Amniotic epithelial cell (primary cell): ENCODE measurements at regions not wholly inside any gene's neighbourhood (a gene's known extent, or its start where the extent isn't known, plus 50 kb on each side); places are given as distances from the start of the nearest gene placed in this dataset.
"Not testable (repeated sequence)": the region's sequence is repeated elsewhere in the genome, so short reads cannot be mapped to it uniquely, and the experiment has no call there.

Experiments
- DNase-seq: peaks from one replicate; pipeline ENCODE4 v3.0.0-alpha.2; 2010; ENCODE audit warnings: low read depth

DNA sequence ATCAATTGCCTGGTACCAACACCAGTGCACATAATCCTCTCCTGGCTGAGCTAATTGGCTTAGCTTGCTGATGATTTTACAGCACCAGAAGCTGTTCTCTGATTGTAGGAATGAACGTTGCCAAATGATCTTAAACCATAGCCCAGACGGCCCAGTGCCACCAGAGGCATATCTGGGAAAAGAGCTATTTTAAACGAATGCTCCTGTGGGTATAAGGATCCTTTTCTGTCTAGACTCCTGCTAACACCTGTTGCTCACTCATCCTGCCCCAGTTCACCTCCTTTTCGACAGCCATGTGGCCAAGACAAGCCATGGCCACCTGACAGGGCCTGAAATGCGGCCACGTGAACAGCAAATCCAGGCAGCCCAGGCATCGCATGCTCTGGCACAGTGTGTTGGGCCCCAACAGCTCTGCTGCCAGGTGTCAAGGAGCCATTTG lies 289.9 kb upstream of the SLC30A5 start:
- DNase-seq = no peak

DNA sequence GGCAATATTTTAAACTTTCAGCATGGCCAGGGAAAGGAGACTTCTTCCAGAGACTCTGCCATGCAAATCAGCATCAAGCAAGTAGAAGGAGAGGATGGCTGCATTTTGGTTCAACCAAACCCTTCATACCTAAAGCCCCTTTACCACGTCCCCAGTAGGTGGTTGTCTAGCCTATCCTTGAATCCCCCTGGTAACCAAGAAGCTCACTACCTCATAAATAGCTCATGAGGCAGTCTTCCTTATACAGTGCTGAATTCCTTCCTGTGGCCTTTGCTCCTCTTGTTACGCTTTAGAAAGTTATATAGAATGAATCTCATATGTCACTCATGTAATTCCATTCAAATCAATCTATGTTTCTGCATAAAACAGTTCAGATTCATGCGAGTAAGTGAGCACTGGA lies 289.5 kb upstream of the SLC30A5 start:
- no peak for DNase-seq

DNA sequence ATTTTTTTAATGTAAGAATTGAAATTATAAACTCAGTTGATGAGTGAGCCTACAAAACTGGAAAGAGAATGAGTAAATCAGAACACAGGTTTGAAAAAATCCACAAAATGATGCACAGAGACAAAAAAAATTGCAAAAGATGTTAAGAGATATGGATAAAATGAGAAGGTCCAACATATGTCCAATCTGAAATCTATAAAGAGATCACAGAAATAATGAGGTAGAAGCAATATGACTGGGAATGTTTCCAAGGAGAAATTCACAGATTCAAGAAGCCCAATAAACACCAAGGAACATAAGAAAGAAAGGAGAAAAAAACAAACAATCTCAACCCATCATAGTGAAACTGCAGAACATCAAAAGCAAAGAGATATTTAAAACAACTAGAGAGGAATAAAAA lies 288.4 kb upstream of the SLC30A5 start:
- no peak for DNase-seq

DNA sequence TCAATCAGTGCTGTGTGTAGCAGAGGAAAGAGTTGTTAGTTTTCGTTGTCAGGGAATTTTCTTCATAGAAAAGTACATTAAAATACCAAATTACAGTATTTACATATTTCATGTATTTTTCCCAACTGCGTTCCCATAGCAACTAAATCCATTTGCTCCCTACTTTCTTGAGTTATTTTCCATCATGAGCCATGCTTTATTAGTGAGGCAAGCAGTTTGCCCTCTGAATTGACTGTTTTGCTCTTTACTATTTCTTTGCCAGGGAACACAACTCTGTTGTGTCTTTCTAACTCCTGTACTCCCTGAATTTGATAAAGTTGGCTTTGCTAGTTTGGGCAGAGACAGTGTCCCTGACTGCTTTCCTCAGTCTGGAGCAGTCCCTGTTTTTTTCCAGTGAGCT lies 276.2 kb upstream of the SLC30A5 start:
- DNase-seq = no peak

DNA sequence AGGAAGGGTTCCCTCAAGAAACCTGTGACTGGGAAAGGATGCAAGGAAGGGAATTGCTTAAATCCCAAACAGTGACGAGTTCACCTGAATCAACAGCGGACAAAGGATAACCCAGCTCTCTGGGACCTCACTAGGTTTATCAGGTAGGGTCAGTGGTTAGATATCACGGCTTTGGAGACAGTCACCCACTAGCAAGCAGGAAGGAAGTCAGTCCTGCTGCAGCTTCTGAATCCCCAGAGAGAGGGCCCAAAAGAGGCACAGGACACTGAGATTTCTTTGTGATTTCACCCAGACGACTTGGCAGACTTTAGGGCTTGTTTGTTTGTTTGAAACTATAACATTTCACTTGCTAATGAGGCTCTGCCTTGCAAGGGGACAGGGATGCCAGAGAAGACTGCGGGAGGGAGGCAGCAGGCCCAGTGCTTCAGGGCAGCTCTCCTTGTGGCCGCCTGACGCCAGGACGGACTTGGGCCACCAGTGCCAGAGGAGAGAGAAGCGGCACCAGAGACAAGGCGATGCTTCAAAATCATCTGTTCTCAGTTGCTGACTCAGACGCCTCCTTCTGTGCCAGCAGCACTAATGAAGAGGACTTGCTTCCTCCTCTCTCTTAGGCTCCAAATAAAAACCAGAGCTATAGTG lies 275.6 kb upstream of the SLC30A5 start:
- DNase-seq = no peak

DNA sequence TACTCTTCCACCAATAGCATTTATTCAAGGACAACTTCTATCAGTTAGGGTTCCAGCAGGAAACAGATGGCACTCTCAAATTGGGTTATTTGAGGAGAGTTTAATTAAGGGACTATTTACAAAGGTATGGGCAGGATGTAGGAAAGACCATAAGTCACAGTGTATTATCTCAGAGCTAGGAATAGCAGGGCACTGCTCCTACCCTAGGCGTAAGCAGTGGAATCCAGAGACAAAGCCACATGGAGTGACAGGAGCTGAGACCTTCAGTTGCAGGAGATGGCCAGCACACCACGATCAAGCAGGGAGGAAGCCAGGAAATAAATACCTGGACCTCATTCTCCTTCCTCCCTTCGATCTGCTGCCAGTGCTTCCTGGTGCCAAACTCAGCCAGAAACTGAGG lies 274.9 kb upstream of the SLC30A5 start:
- no peak for DNase-seq

DNA sequence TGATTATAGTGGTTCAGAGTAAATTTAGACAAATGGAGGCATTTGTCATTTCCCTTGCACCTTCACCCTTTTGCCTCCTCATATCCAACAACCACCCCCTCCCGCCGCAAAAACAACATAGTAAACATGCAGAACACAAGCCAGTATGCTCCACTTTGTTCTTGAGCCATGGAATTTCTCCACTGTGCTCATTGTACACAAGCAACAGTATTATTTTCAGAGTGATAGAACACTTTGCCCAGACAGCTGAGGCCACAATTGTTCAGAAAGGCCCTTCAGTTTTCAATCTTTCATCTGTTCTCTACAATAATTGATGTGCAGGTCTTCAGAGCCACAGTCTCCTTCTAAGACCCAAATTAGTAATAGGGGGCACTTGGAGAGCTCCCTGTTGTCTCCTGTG lies 272.8 kb upstream of the SLC30A5 start:
- no peak for DNase-seq

DNA sequence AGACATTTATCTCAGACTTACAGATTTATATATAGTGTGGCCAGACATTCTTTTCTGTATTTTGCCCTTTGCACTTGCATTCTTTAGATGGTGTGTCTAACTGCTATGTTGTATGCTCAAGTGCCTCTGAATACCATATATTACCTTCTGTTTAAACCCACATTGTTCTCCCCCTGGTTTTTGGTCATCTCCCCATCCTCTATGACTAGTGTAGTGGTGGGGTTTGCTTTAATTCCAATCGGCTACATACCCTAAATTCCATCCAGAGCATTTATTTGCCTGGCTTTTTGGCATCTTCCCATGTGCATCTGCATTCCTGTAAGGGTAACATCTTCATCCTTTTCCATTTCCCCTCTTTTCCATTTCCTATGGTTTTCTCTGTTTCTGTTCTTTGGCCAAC lies 271.0 kb upstream of the SLC30A5 start:
- DNase-seq = no peak

DNA sequence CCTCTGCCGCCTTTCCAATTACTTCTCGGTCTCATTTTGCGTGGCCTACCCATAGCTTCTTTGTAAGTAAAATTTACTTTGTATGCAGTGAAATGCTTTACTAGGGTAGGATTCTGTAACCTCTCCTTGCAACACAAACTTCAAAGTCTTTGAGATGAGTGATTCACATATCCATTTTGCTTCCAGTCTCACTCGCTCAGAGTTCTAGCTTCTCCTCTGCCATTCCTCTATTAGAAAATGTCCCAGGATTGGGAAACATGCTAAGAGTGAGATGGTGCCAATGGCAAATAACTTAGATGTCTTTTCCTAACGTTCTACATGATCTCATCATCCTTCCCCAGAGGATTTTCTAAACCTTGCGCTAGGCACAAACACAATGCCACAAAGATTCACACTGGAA lies 270.5 kb upstream of the SLC30A5 start:
- no peak for DNase-seq

DNA sequence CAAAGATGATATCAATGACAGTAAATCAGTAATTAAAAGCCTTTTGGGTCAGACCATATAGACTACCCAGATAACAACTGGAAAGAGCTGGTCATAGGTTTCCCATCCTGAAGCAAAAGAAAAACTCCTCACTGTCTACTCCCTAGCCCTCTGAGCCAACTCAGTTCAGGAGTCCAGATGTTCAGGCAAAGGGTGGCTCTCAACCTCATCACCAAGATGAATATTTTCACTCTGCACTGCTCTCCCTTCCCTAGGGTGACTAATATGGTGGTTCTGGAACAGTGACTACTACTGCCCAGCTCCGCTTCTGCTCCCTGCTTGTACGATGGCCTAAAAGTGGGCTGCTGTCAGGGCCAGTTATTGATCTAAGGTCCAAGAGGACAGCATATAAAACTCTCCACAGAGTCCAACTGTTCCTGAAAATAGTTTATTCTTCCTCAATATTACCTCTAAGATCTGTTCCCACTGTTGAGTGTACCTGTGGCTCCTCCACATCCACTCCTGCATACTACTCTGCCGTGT lies 263.4 kb upstream of the SLC30A5 start:
- no peak for DNase-seq

DNA sequence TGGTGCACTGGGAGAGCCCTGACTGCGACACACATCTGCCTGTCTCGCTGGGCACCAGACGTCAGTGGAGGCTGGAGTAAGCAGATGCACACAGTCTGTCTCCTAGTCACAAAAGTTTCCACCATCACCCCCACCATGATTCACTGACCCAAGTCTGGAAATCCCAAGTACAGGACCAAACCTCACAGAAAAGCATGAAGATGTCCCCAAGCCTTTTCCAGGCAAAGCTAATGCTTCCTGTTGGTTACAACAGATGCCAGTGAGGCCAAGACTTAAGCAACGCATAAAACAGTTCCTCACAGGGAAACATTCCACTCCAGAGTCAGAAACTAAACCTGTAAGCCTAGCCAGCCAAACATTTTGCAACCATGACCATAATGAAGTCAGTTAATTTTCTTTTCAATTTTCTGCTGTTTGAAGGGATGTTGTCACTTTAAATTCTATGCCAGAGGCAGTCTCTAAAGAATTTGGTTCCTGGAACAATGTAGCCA lies 259.3 kb upstream of the SLC30A5 start:
- DNase-seq = peak; percentile 3

DNA sequence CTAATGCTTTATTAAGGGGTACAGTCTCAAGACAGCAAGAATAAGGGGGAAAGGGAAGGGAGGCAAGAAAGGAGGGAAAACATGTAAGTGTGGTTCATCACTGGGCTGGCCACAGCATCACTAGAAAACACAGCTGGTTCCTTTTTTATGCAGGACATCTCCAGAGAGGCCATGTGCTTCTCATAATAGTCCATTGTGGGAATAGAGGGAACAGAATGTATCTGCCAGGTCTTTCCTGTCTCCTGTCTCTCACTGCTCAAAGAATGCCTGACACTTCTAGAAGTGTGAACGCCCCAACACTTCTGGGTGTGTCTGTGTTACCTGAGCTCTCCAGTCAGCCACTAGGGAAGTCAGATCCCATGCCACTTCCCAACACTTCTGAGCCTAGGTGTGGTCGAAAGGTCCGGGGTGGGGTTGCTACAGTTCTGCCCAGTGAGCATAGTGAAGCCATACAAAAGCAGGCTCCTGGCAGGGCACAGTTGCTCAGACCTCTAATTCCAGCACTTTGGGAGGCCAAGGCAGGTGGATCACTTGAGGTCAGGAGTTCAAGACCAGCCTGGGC lies 255.6 kb upstream of the SLC30A5 start:
- DNase-seq = no peak

DNA sequence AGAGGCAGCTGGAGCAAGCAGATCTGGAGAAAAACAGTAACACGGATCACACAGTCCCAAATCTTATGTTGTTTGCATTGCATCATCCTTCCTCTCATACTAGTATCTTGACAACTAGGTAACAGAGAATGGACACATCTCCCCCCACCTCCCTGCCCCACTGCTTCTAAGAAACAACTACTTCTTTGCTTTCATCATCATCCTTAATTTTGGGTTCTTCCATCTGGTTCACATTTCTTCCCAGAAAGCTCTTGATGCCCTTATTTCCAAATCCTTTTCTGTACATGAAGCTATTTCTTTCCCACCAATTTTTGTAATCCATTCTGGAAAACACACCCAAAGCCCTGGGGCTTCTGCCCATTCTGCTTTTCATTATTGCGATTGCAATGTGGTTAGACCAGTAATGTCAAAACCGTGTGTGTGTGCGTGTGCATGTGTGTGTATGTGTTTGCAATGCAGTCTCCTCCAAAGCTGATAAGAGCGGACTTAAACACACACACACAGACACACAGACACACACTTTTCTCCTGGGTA lies 254.7 kb upstream of the SLC30A5 start:
- DNase-seq = peak; percentile 7

DNA sequence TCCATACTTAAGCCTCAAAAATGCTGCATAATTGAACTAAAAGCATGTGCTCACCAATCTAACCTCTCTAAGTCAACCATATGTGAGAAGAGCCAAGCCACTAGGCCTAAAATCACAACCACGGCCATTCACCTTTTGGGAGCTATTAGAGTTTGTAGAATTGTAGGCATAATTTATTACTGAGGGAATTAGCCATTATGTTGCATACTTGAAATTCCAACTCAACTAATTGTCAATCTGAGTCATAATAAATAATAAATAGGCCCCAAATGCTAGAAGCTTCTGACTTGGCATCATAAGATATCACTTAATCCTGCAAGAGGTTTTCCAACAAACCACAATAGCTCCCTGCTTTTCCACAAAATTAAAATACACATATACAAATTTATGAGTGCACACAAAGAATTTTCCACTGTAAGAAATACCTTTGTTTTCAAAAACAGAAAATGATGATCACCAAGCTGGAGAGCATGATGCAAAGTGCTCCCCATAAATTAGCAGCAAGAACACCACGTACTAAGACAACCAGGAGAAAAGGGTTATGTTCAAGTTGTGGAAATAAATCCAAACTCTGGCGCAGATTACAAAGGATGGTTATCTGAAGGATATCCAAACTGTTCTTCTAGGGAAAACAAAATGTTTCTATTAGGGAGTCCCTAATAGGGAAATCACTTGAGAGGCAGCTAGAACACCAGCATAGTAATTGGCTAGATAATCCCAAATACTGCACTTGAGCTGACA lies 250.0 kb upstream of the SLC30A5 start:
- DNase-seq = peak; percentile 1

DNA sequence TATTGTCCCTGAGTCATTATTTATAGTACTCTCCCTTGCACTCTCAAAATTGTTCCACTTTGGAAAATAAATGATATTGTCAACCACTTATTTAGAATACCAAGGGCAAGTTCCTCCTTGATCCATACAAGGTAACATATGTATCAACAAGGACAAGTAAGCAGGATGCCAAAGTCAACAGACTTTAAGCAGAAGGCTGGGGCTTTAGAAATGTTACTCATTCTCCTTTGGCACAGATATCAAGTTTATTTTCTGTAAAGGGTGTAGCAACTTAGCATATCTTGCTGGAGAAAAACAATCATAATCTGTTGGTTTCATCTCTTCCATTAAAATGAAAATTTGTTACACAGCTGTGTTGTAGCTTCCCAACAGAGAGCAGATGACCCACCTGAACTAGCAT lies 248.7 kb upstream of the SLC30A5 start:
- DNase-seq = no peak

DNA sequence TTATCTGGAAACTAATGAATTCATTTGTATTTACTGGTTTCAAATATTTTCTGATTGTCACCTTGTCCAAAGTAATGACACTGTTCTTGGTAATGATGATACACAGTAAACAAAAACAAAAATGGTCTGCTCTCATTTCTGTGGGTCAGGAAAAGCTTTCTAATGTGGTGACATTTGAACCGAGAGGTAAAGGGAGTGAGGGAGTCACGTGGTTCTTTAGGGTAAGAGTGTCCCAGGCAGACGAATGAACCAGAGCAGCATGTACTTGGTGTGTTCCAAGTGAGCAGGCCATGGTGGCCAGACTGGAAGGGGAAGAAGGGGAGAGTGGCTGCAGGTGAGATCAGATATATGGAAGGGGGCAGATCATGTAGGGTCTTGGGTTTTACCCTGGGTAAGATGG lies 247.0 kb upstream of the SLC30A5 start:
- no peak for DNase-seq

DNA sequence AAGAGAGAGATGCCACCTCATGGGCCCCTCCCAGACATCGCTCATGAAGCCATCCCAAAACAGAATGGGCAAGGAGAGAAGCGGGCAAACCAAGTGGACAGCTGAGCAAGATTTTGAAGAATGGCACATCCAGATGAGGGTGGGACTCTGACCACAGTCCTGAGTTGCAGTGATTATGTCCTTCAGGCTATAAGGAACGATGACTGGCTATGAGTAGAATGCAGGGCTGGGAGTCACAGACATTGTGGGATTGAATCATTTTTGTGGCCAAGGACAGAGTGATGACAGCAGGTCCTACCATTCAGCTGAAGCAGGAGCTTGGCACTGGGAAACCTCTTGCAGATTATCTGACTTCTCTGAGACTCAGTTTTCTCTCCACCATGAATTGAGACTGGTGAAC lies 245.7 kb upstream of the SLC30A5 start:
- DNase-seq = no peak

DNA sequence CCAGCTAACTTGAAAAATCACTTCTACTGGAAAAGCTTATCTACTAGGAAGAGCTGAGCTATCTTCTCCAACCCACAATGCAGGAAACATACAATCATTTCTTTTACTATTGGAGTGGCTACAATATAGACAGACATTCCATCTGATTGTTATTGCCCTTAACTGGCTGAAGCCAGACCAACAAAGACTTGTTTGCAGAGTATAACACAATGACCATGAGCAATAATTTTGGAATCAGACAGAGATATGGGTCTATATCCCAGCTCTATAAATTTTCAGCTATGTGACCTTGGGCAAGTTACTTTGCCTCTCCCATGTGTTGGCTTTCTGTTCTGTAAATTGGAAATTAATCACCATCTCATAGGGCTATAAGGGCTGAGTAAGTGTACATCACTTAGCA lies 244.7 kb upstream of the SLC30A5 start:
- DNase-seq = no peak

DNA sequence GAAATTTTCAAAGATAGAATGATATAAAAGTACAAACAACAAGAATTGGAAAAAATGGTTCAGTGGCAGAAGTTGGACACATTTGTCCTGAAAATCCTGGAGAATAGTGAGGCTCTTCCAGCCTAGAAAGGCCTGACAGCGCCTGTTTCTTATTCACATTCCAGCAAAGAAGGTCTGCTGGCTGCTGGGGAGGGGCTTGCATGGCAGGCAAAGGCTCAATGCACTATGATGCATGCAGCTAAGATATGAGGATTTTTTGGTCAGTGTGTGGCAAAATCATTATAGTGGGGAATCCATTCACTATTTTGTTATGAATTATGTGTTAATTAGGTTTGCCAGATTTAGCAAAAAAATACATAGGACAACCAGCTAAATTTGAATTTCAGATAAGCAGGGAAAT lies 243.9 kb upstream of the SLC30A5 start:
- DNase-seq = no peak

DNA sequence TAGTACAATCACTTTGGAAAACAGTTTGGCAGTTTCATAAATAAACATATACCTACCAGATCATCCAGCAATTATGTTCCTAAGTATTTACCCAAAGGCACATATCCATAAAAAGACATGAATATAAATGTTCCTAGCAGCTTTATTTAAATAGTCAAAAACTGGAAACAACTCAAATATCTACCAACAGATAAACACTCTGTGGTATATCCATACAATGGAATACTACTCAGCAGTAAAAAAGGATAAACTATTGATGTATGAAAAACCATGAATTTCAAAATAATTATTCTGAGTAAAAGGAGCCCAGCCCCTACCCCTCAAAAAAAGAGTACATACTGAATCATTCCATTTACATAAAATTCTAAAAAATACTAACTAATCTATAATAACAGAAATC lies 232.7 kb upstream of the SLC30A5 start:
- no peak for DNase-seq

DNA sequence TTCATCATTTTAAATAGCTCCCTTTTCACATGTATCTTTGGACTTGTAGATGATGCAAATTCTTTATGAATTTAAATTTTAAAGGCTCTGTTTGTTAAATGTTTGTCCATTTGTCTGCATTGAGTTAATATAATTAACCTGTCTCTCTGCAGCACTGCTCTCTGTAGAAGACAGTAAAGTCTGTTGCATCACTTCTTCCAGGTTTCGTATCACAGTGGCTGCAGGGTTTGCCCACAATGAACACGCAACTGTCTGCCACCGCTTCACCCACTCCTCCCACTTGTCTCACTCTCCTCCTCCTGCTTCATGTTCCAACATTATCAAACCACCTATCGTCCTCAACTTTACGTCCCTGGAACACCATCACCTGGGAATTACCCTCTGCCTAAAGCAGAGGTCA lies 231.3 kb upstream of the SLC30A5 start:
- no peak for DNase-seq

DNA sequence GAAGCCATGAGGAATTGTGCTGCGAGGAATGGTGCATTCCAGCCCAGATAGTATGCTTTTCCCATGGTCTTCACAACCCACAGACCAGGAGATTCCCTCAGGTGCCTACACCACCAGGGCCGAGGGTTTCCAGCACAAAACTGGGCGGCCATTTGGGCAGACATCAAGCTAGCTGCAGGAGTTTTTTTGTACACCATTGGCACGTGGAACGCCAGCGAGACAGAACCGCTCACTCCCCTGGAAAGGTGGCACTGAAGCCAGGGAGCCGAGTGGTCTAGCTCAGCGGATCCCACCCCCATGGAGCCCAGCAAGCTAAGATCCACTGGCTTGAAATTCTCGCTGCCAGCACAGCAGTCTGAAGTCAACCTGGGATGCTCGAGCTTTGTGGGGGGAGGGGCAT lies 228.6 kb upstream of the SLC30A5 start:
- DNase-seq = not testable (repeated sequence)
